EH (cell line): ENCODE measurements at regions not wholly inside any gene's neighbourhood (a gene's known extent, or its start where the extent isn't known, plus 50 kb on each side); places are given as distances from the start of the nearest gene placed in this dataset.
"Not testable (repeated sequence)": the region's sequence is repeated elsewhere in the genome, so short reads cannot be mapped to it uniquely, and the experiment has no call there.

Experiments
- DNase-seq: peaks from one replicate; pipeline ENCODE4 v3.0.0-alpha.2; 2015; ENCODE audit warnings: low read depth

DNA sequence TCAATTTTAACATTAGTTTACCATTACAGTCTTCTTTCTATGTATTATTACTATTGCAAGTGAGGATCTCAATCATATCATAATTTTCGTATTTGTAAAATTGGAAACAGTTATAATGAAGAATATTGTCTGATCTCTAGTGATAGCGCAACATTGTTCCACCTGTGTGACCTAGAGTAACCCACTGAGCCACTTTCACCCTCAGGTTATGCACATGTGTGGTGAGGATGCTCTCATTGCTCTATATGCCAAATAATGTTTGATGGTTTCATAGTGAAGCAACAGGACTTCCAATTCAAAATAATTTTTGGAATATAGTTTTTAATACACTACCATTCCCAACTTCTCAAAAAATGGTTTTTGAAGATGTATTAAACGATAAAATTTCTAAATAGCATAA, 603.1 kb upstream of the MAN1A1 start:
- DNase-seq, result no peak

DNA sequence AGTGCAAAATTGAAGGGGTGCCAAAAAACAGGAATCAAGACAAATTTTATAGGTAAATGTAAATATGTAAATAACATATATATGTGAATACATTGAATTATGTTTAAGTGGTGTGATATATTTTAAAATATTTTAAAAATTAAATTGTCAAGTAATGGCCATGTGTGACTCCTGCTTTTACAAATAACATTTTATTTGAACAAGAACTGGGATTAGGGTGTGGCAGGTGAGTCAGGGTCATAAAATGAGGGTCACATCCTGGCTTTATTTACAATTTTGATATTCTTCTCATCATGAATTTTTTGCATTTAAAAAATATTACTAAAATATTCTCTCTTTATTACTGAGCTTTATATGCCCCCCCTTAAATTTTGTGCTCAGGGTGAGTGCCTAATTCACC, 601.1 kb upstream of the MAN1A1 start:
- DNase-seq, result no peak

DNA sequence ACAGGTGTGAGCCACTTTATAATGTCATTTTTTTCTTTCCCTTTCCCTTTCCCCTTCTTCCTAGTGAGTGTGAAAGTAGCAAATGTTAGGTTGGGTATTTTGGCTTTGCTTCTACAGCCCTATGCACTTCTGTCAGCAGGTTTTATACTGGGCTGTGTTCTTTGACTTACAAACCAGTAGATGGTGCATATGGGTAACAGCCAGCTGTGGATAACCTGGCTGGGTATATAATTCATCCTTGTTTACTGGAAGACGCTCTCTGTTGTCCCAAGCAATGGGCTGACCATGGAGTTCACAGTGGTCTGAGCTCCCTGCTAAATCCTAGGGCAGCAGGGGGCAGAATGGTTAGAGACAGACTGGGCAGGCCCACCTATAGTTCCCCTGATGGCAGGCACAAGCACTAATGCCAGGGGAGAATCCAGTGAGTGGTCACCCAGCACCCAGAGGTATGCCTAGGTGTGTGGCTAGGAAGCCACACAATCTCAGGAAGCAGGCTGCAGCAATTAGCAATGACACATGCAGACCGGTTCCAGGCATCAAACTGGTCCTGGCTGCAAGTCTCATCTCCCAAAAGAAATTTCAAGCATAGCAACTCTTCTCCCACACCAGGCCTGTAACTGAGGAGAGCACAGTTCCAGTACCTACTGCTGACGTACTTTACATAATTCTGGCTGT, 592.7 kb upstream of the MAN1A1 start:
- no peak for DNase-seq

DNA sequence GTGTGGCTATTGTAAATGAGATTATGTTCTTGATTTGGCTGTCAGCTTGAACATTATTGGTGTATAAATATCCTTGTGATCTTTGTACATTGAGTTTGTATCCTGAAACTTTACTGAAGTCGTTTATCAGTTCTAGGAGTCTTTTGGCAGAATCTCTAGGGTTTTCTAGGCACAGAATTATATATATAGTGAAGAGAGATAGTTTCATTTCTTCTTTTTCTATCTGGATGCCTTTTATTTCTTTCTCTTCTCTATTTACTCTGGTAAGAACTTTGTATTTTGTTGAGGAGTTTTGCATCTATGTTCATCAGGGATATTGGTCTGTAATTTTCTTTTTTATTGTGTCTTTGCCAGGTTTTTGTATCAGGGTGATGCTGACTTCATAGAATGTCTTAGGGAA, 589.2 kb upstream of the MAN1A1 start:
- no peak for DNase-seq

DNA sequence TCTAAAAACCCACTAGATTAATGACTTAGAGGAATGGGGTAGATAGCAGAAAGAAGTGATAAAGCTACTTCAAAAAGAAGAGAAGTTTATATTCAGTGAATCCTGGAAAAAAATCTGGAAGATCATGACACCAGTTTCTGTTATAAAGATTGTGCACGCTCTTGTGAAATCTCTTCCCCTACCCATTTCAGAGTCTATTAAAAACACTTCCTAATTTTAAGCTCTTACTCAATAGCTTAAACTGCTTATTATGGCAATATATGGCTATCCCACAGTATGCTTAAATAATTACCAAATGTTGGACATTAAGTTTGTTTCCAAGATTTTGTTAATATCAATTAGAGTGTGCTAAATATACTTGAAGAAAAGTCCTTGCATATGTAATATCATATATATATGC, 585.3 kb upstream of the MAN1A1 start:
- DNase-seq, result no peak

DNA sequence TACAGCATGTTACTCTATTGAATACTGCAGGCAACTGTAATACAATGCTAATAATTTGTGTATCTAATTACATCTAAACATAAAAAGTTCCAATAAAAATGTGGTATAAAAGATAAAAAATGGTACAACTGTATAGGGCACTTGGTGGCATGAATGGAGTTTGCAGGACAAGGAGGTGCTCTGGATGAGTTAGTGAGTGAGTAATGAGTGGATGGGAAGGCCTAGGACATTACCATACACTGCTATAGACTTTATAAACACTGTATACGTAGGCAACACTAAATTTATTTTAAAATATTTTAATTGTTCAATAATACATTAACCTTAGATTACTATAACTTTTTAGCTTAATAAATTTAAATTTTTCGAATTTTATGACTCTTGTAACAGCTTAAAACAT, 579.6 kb upstream of the MAN1A1 start:
- no peak for DNase-seq

DNA sequence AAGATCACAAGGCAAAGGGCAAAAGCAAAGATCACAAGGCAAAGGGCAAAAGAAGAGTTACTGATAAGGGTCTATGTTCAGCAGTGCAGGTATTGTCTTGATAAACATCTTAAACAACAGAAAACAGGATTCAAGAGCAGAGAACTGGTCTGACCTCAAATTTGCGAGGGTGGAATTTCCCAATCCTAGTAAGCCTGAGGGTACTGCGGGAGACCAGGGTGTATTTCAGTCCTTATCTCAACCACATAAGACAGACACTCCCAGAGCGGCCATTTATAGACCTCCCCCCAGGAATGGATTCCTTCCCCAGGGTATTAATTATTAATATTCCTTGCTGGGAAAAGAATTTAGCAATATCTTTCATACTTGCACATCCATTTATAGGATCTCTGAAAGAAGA, 575.3 kb upstream of the MAN1A1 start:
- DNase-seq, result not testable (repeated sequence)

DNA sequence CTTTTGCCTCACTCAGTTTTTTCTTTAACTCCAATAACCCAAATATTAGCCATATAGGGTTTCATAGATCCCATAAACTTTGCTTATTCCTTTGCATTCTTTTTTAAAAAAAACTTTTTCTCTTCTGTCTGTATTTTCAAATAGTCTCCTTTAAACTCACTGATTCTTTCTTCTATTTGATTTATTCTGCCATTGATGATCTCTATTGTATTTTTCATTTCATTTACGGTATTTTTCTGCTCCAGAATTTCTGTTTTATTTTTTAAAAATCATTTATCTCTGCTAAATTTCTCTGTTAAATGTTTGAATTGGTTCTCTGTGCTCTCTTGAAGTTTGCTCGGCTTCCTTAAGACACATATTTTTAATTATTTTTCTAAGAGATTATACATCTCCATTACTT, 573.3 kb upstream of the MAN1A1 start:
- DNase-seq, result no peak

DNA sequence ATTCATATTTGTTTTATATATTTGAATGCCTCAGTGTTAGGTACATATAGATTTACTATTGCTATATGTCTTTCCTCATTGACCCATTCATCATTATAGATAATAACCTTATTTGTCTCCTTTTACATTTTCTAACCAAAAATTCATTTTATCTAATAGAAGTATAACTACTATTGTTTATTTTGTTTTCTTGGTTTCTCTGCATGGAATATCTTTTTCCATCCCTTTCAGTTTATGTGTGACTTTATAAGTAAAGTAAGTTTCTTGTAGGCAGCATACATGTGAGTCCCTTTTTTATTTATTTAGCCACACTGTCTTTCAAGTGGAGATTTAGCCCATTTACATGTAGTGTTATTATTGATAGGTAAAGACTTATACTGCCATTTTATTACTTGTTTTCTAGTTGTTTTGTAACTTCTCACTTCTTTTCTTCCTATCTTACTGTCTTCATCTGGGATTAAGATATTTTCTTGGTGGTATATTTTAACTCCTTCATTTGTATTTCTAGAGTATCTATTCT, 572.0 kb upstream of the MAN1A1 start:
- no peak for DNase-seq

DNA sequence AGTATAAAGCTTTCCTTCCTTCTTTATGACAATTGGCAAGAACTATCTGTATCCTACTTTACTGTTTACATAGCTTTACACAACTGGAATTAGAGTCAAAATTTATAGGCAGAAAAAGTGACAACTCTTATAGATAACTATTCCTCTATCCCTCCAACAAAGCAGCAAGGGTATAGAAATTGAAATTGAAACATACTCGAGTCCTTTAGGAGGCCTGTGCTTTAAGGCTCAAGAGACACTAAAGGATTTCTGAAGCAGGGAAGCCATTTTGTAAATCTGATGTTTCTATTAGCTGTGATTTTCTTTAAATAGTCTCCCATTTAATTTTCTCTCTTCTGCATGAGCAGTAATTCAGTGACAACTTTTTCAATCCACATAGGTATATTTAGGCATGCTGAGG, 567.6 kb upstream of the MAN1A1 start:
- DNase-seq, result no peak

DNA sequence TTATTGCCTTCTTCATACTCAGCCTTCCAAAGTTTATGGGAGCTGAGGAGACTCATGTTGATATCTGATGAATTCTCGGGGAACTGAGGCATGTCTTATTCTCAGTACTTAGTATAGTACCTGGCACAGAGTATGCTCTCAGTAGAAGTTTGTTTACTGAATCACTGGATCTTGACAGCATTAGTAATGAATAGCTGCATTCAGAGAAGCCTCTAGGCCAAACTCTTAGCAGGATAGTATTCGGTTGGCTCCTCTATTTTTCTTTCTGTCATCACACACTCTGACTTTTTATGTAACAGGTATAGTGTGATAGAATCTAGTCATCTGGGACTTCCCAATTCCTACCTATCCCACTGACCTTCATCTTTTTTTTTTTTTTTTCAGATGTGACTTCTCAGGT, 566.4 kb upstream of the MAN1A1 start:
- no peak for DNase-seq

DNA sequence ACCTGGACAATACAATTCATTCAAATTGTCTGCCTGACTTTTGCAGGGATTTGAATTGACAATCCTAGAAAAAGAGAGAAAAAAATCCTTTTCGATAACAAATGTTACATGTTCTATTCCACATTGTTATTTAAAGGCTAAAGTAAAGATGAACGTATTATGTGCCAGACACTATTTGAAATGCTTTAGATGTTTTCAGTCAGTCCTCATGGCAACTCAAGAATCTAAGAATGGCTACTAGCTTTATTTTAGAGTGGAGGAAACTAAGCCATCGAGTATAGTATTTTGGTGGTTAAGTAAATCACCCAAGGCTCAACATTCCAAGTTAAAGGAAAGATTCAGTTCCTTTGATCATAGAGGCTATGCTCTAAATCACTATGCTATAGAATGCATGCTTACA, 558.6 kb upstream of the MAN1A1 start:
- DNase-seq, result no peak

DNA sequence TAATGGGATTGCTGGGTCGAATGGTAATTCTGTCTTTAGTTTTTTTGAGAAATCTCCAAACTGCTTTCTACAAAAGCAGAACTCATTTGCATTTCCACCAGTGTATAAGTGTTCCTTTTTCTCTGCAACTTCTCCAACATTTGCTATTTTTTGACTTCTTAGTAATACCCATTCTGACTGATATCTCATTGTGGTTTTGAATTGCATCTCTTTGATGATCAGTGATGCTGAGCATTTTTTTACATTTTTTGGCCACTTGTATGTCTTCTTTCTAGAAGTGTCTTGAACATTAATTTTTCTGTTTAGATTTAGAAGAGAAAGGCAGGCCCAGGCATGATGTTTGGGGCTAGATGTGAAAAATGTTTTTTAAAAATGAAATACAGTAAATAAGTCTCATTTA, 553.1 kb upstream of the MAN1A1 start:
- DNase-seq, result no peak

DNA sequence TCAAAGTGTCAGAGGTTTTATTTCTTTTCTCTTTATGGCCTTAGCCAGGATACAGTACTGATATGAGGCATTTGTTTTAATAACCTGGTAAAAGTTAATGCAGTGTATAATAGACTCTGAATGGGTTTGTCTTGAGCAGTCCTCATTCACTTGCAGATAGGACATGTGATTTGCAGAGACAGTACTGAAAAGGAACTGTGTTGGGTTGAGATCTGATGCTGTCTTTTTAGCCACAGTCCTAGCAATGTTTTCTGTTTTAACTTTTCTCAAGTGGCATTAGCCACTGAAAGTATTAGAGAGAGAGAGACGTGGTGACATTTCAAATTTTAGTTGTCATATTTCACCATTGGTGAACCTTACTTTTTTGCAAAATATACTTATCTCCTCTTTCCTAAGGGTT, 547.2 kb upstream of the MAN1A1 start:
- no peak for DNase-seq

DNA sequence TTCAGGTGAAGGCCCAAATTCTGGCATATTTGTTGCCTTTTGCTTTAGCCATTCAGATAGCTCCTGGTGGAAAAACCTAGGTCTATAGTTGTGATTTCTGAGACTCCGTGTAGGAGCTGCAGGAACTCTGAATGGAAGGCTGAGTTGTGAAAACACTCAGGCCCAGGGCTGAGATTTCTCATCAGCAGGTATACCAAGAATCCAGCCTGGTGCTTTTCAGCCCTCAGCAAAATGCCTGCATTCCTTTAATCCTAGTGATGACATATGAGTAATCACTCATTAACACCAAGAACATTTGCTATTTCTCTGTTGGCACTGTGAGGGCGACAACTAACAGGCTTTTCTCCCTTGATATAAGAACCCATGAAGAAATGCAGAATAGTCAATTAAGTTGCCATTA, 546.1 kb upstream of the MAN1A1 start:
- no peak for DNase-seq

DNA sequence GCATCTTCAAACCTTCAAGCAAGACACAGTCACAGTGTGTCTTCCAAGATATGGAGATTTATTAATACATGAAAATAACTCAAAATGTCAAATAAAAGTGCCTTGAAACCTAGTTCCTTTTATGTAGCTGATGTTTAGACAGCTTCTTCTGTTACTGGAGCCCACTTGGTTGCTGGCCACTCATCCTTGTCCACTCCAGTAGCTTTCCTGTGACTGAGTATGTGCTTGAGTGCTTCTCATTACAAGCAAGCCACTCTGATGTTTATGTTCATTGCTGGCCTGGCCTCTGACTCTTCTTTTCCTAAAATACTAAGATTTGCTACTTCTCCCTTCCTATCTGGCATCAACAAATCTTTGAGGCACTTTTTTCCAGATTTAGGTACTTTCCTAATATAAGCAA, 545.2 kb upstream of the MAN1A1 start:
- no peak for DNase-seq

DNA sequence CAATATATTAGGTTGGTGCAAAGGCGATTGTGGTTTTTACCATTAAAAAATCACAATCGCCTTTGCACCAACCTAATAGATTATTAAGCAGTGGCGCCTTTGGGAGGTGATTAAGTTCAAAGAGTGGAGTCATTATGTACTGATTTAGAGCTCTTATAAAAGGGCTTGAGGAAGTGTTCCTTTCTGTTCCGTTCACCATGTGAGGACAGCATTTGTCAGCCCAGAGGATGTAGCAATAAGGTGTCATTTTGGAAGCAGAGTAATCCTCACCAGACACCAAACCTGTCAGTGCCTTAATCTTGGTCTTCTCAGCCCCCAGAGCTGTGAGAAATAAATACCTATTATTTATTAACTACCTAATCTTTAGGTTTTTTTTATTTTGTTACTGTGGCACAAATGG, 542.1 kb upstream of the MAN1A1 start:
- DNase-seq, result no peak

DNA sequence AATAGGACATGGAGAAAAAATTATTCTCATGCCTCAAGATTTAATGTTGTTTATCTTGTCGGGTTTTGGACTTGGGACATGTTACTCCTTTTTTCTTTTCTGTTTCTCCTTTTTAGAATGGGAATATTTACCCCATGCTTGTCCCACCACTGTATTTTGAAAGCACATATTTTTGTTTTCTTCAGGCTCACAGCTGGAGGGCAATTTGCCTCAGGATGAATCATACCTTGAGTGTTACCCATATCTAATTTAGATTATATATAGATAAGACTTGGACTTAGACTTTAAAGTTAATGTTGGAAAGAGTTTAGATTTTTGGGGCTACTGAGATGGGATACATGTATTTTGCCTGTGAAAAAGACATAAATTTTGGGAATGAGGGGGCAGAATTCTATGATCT, 541.6 kb upstream of the MAN1A1 start:
- DNase-seq, result no peak

DNA sequence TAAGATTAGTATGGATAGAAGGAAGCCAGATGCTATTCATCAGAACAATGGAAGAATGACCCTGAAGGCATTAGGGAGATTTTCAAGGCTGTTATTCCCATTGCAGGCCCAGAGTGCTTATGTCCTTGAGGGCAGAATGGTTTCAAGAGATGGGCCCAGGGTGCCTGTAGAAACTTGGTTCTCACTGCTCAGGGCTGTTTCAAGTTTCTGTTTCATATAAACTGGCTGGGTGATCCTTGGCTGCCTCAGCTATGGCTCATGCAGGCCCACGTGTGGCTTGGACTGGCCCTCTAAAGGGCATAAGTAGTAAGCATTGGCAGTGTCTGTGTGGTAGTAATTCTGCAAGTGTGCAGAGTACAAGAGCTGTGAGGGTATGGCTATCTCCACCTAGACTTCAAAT, 540.9 kb upstream of the MAN1A1 start:
- DNase-seq, result no peak

DNA sequence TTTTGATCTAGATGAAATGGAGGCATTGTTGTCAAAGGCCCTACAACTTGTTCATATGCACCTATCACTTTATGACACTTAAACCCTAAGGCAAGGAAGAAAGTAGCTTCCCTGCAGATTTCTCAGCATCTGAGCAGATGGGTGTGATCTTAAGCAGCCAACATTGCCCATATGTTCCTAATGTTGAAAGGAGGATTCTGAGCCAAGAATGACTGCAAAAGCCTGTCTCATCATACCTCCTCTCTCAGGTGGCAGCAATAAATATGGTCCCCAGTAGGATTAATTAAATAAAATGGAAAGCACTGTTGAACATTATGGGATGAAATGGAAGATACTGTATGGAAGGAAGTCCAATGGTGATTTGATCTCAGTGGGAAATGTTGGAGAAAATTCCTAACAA, 538.1 kb upstream of the MAN1A1 start:
- no peak for DNase-seq

DNA sequence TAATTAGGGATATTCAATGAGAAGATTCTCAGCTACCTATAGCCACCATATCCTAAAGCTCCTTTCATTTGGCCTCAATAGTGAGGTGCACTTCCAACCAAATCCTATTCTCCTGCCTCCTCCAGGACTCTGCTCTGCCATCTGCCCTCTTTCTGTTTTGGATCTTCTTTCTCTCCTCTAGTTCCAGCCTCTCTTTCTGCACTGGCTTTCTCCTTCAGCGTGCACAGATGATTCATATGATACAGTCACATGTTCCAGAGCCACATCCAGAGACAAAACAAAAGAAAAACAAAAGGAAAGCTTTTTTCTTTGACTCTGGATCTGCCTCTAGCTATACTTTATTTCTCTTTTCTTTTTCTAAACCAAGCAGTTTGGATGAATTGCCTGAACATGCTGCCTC, 531.9 kb upstream of the MAN1A1 start:
- no peak for DNase-seq

DNA sequence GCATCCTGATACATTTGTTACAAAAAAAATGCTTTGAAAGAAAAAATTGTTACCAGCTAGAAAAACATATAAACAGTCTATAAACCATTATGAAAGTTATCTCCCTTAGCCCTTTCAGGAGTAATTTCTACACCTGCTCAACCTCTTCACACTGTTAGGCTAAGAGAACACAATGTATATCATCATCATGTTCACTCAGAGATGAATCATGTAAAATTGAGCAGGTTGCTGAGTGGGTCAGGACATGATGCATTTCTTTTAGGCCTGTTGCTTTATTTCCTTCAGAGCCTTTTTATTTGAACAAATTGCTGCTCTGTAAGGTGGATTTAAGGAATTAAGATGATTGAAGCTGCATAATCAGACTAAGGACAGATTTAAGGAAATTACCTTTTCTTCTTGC, 531.3 kb upstream of the MAN1A1 start:
- no peak for DNase-seq

DNA sequence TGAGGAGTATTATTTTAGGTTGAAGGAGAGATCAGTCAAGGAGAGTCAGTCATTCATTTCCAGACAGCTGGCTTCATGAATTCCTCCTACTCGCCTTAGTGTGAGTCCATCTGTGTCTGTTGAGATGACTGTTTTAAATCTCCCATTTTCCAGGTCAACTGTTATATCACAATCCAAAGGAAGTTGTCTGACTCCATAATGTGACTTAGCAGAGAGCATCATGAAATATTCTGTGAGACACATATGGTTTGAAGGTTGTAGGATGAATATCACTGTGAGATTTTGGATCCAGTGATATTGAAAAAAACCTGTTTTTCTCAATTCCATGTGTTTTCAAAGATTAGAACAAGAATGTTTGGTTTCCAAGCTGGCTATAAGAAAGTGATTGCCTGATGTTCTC, 530.2 kb upstream of the MAN1A1 start:
- no peak for DNase-seq

DNA sequence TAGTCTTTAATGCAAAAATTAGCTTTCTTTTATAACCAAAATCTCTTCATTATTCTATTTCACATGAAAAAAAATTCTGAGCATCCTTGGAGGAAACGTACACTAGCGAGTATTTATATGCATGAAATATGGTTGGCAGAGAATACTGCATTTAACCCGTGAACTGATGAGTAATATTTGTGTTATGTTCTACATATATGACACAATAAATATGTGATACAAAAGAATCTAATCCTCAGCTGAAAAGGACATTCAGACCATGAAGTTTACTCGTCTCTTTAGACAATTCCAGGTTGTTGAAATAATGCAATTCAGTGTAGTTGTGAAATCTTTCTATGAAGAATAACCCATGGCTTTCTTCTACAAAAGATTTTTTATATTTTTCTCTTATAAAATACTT, 524.8 kb upstream of the MAN1A1 start:
- no peak for DNase-seq

DNA sequence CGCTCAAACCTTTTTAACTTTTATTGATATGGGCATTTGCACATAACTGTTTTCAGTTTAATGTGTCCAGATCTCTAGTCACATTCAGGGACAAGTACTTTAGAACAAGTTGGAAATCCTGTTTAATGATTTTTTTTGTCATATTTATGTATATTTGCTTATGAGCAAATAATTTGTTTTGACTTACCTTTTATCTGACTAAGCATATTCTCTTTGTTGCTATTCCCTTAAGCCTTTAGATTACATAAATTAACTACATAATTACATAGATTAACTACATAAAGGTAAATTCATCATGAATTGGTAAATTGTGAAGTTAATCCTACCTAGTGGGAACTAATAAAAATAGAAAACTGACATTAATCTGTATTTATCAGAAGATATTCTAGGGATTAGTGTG, 523.5 kb upstream of the MAN1A1 start:
- no peak for DNase-seq
